ENCODE measurements at regions not wholly inside any gene's neighbourhood (a gene's known extent, or its start where the extent isn't known, plus 50 kb on each side); places are given as distances from the start of the nearest gene placed in this dataset.

GRCh38 chr1:30315185-30315960, 408.0 kb downstream of the MATN1 start:
- peaks cover 3% of the 10 kb centered on the region for H3K27me3 Mint-ChIP-seq
- intact Hi-C loops (cut with micrococcal nuclease) = no loop called here
- peaks cover 4% of the 10 kb centered on the region for H3K4me1 Mint-ChIP-seq (ENCODE audit: low read depth)
- no peak overlapping the region for H3K27ac Mint-ChIP-seq
- no peak overlapping the region for H3K4me3 Mint-ChIP-seq
- H3K9me3 Mint-ChIP-seq = no peaks in the 10 kb centered on the region
- no peaks in the 10 kb centered on the region for H3K36me3 Mint-ChIP-seq (ENCODE audit: low read depth)

DNA sequence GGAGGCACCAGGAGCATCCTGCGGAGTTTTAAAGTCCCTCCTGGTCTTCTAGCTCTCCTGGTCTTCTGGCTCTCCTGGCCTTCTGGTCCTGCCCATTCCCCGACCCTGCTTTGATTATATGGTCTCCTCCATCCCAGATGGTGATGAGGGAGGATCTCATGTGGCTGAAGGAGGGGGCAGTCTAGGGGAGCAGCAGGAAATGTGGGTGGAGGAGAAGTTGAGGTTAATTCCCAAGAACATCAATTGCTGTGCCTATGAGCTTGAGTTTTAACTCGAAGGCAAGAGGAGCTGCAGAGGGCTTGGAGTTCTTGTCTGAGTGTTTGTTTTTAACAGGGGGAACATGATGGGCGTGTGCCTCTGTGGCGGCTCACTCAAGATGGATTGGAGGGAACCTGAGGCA, 408.8 kb downstream of the MATN1 start:
- Mint-ChIP-seq H3K27me3 (peaks cover 3% of the 10 kb centered on the region), H3K4me1 (ENCODE audit: low read depth) (peaks cover 4% of the 10 kb centered on the region), H3K4me3 (no peak overlapping the region), H3K9me3 (no peaks in the 10 kb centered on the region), H3K36me3 (ENCODE audit: low read depth) (no peaks in the 10 kb centered on the region), H3K27ac (no peak overlapping the region)
- intact Hi-C loops (cut with micrococcal nuclease) = no loop called here

GRCh38 chr1:30313584-30313983, 409.8 kb downstream of the MATN1 start:
- peaks cover 2% of the 10 kb centered on the region for H3K27me3 Mint-ChIP-seq

DNA sequence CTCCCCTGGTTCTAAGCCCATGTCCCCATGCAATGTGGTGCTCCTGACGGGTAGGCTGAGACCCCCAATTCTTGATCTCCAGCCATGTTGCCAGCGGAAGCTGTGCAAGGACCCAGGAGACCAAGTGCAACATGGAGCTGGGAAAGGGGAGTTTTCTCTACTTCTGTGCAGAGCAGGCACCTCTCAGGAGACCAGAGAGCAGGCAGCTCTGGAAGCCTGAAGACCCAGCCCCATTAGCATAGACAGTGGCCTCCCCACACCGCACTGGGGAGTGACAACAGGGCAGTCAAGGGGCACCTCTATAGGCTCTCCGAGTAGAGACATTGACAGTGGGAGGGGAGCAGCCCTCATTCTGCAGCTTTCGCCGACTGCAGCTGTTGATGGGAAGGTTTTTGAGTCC, 410.2 kb downstream of the MATN1 start:
- Mint-ChIP-seq H3K4me3 (no peak overlapping the region), H3K27me3 (peaks cover 3% of the 10 kb centered on the region), H3K9me3 (no peaks in the 10 kb centered on the region), H3K27ac (no peak overlapping the region), H3K4me1 (ENCODE audit: low read depth) (peaks cover 4% of the 10 kb centered on the region), H3K36me3 (ENCODE audit: low read depth) (no peaks in the 10 kb centered on the region)
- intact Hi-C loops (cut with micrococcal nuclease) = no loop called here

More at GRCh38 chr1:30313584-30313983, 409.8 kb downstream of the MATN1 start:
- no peak overlapping the region for H3K27ac Mint-ChIP-seq
- H3K4me3 Mint-ChIP-seq = no peak overlapping the region
- intact Hi-C loops (cut with micrococcal nuclease) = no loop called here
- H3K4me1 Mint-ChIP-seq (ENCODE audit: low read depth) = peaks cover 4% of the 10 kb centered on the region
- H3K36me3 Mint-ChIP-seq (ENCODE audit: low read depth) = no peaks in the 10 kb centered on the region
- H3K9me3 Mint-ChIP-seq = no peaks in the 10 kb centered on the region

DNA sequence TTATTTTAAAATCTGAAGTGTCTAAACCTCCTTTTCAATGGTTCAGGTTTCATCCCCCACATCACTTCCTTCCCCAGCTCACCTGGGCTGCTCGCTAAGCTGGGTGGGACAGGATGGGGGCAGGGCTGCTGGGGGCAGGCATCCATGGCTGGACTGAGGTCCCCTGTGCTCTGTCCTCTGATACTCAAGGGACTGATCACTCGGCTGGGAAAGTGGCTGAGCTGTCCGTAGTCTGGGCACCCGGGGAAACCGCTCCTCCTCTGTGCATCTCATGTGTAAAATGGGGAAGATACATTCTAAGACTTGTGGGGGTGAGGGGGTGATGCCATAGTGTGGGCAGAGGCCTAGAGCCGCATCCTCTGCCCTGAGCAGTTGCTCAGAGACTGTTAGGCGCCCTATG, 411.2 kb downstream of the MATN1 start:
- intact Hi-C loops (cut with micrococcal nuclease) = no loop called here
- Mint-ChIP-seq H3K27me3 (peaks cover 5% of the 10 kb centered on the region), H3K4me1 (ENCODE audit: low read depth) (peaks cover 4% of the 10 kb centered on the region), H3K4me3 (no peak overlapping the region), H3K27ac (no peak overlapping the region), H3K36me3 (ENCODE audit: low read depth) (no peaks in the 10 kb centered on the region), H3K9me3 (no peaks in the 10 kb centered on the region)

DNA sequence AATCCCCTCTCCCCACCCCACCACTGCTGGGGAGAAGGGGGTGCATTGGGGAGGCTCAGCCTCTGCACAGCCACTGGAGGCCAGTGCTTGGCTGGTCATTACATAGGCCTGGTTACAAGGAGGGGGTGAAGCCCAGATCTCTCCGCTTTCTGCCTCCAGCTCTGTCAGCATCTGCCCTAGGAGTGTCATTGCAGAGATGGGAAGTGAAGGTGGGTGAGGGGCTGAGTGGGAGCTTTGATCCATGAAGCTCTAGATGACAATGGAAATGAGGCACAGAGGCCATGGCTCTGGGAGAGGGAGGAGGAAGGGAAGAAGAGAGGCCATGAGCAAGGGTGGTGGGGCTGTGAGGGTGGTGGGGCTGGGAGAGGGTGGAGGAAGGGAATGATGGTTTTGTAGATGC, 411.6 kb downstream of the MATN1 start:
- no peak overlapping the region for H3K4me3 Mint-ChIP-seq
- peaks cover 5% of the 10 kb centered on the region for H3K27me3 Mint-ChIP-seq
- peaks cover 4% of the 10 kb centered on the region for H3K4me1 Mint-ChIP-seq (ENCODE audit: low read depth)
- no peaks in the 10 kb centered on the region for H3K36me3 Mint-ChIP-seq (ENCODE audit: low read depth)
- intact Hi-C loops (cut with micrococcal nuclease) = no loop called here
- no peak overlapping the region for H3K27ac Mint-ChIP-seq
- H3K9me3 Mint-ChIP-seq = no peaks in the 10 kb centered on the region

GRCh38 chr1:30310966-30311742, 412.2 kb downstream of the MATN1 start:
- Mint-ChIP-seq H3K27me3 (peaks cover 5% of the 10 kb centered on the region), H3K27ac (no peak overlapping the region), H3K36me3 (ENCODE audit: low read depth) (no peaks in the 10 kb centered on the region), H3K4me1 (ENCODE audit: low read depth) (peaks cover 4% of the 10 kb centered on the region), H3K9me3 (no peaks in the 10 kb centered on the region), H3K4me3 (no peak overlapping the region)
- intact Hi-C loops (cut with micrococcal nuclease) = no loop called here

- intact Hi-C loops (cut with micrococcal nuclease) = no loop called here
- H3K36me3 Mint-ChIP-seq (ENCODE audit: low read depth) = no peaks in the 10 kb centered on the region
- no peaks in the 10 kb centered on the region for H3K9me3 Mint-ChIP-seq
- no peak overlapping the region for H3K27ac Mint-ChIP-seq
- H3K27me3 Mint-ChIP-seq = peaks cover 6% of the 10 kb centered on the region
- H3K4me1 Mint-ChIP-seq (ENCODE audit: low read depth) = no peaks in the 10 kb centered on the region
- no peak overlapping the region for H3K4me3 Mint-ChIP-seq
These were observed 416.2 kb downstream of the MATN1 start for GRCh38 chr1:30307182-30307581.

DNA sequence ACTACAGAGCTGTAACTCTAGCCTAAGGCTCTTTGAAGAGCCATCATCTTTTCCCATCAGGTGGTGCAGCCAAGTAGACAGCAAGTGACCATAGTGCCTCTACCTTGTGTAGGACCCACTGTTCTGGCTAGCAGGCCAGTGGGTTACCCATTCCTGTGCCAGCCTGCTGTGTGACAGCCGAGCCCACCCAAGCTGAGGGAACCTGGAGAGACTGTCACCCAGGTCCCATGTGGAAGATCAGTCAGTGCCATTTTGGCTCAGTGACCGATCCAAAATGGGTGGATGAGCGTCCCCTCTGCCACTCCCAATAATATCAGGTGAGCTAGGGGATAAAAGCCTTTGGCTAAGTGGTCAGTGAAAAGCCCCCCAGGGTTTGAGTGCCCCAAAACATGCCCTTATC, 417.9 kb downstream of the MATN1 start:
- intact Hi-C loops (cut with micrococcal nuclease) = no loop called here
- Mint-ChIP-seq H3K36me3 (ENCODE audit: low read depth) (no peaks in the 10 kb centered on the region), H3K9me3 (no peaks in the 10 kb centered on the region), H3K27ac (no peak overlapping the region), H3K27me3 (peaks cover 7% of the 10 kb centered on the region), H3K4me3 (no peak overlapping the region), H3K4me1 (ENCODE audit: low read depth) (no peaks in the 10 kb centered on the region)

- no peak overlapping the region for H3K27ac Mint-ChIP-seq
- intact Hi-C loops (cut with micrococcal nuclease) = no loop called here
- H3K9me3 Mint-ChIP-seq = no peaks in the 10 kb centered on the region
- no peak overlapping the region for H3K4me3 Mint-ChIP-seq
- no peaks in the 10 kb centered on the region for H3K4me1 Mint-ChIP-seq (ENCODE audit: low read depth)
- H3K36me3 Mint-ChIP-seq (ENCODE audit: low read depth) = no peaks in the 10 kb centered on the region
- H3K27me3 Mint-ChIP-seq = peaks cover 7% of the 10 kb centered on the region
These were observed 418.3 kb downstream of the MATN1 start for GRCh38 chr1:30305061-30305460.

- H3K27ac Mint-ChIP-seq = no peak overlapping the region
- no peak overlapping the region for H3K4me3 Mint-ChIP-seq
- H3K4me1 Mint-ChIP-seq (ENCODE audit: low read depth) = no peaks in the 10 kb centered on the region
- H3K27me3 Mint-ChIP-seq = peaks cover 10% of the 10 kb centered on the region
- H3K36me3 Mint-ChIP-seq (ENCODE audit: low read depth) = no peaks in the 10 kb centered on the region
- intact Hi-C loops (cut with micrococcal nuclease) = no loop called here
- no peaks in the 10 kb centered on the region for H3K9me3 Mint-ChIP-seq
These were observed 419.3 kb downstream of the MATN1 start for GRCh38 chr1:30304080-30304479.

DNA sequence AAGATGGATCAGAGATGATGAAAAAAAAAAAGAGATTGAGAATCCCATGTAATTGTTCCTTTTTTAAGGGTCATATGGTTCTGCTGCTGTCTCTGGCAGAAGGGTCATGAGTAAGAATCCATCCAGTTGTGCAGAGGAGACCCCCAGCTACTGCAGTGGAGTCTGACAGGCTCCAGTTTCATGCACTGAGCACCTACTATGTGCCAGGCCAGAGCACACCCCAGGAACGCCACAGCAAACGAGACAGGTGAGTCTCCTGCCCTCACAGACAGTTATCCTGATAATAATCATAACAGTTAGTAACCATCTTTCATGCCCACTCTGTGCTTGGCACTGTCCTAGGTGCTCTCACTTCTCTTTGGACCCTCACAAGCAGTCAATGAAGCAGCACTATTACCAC, 420.0 kb downstream of the MATN1 start:
- intact Hi-C loops (cut with micrococcal nuclease) = no loop called here
- Mint-ChIP-seq H3K4me1 (ENCODE audit: low read depth) (no peaks in the 10 kb centered on the region), H3K4me3 (no peak overlapping the region), H3K27me3 (peaks cover 10% of the 10 kb centered on the region), H3K36me3 (ENCODE audit: low read depth) (no peaks in the 10 kb centered on the region), H3K9me3 (no peaks in the 10 kb centered on the region), H3K27ac (no peak overlapping the region)

- peaks cover 7% of the 10 kb centered on the region for H3K27me3 Mint-ChIP-seq
- no peak overlapping the region for H3K27ac Mint-ChIP-seq
- intact Hi-C loops (cut with micrococcal nuclease) = no loop called here
- H3K36me3 Mint-ChIP-seq (ENCODE audit: low read depth) = no peaks in the 10 kb centered on the region
- H3K4me1 Mint-ChIP-seq (ENCODE audit: low read depth) = no peaks in the 10 kb centered on the region
- H3K9me3 Mint-ChIP-seq = no peaks in the 10 kb centered on the region
- H3K4me3 Mint-ChIP-seq = no peak overlapping the region
These were observed 420.5 kb downstream of the MATN1 start for GRCh38 chr1:30302858-30303257.

DNA sequence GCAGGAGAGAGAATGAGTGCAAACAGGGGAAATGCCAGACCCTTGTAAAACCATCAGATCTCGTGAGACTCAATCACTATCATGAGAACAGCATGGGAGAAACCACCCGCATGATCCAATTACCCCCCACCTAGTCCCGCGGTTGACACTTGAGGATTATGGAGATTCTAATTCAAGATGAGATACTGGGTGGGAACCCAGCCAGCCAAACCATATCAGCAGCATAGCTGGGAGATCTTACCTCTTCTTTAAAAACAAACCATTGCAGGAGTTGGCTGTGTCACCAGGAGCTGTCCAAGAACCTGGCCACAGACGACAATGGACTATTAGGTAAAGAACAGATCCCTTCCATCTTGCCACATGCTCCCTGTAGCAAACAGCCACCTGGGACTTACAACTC, 422.7 kb downstream of the MATN1 start:
- Mint-ChIP-seq H3K36me3 (ENCODE audit: low read depth) (no peaks in the 10 kb centered on the region), H3K27me3 (peaks cover 8% of the 10 kb centered on the region), H3K4me1 (ENCODE audit: low read depth) (no peaks in the 10 kb centered on the region)

More for the DNA sequence above, 422.7 kb downstream of the MATN1 start:
- H3K4me3 Mint-ChIP-seq = no peak overlapping the region
- no peaks in the 10 kb centered on the region for H3K9me3 Mint-ChIP-seq
- intact Hi-C loops (cut with micrococcal nuclease) = no loop called here
- no peak overlapping the region for H3K27ac Mint-ChIP-seq

All from dendritic cell treated with granulocyte-macrophage colony-stimulating factor and Interleukin-4, amounts not matched to agents 40 ng/mL and 50 ng/mL, for 4 days (primary cell).